ENCODE measurements at regions not wholly inside any gene's neighbourhood (a gene's known extent, or its start where the extent isn't known, plus 50 kb on each side); places are given as distances from the start of the nearest gene placed in this dataset.

DNA sequence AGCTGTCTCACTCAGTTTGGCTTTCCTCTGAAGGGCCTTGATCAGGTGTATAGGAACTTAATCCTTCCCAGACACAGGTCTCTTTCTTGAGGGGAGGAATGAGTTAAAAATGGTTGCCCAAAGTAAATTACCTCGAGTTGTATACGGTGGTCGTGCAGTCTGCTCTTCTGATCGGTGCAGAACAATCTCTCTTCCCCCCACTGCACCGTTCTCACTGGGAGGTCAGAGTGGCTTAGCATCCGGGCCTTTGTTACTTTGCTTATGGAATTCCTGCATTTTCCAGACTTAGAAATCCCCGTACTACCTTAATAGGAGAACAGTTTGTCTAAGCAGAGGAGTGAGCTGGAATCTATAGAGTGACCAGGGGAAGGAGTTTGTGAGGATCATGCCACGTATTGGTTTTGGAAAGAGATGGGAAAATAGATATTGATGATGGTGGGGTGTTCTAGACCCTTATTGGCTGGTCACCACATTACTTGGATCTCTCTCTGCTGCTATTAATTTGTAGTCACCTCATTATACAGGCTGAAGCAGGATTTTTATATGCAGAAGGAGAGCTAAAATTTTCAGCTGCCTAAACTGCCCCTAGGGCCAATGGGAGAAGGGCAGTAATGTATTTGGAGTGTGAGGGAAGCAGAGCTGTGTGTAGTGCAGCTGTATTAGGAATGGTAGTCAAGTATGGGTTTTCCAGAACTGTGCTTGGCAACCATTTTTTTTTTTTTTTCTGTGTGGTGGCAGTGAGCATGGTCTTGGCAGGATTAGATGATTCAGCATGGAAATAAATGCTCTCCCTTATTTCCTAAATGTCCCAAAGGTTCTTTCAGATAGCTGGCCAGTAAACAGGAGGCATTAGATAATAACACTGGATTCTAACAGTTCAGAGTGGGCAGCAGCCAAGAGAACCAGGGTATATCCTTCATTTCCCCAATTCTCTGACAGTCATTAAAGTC lies 81.5 kb downstream of the NDUFS5 start:
- peak; percentile 59 for DNase-seq (ENCODE audit: low read depth)

- DNase-seq (ENCODE audit: low read depth) = no peak
Observed at GRCh38 chr1:39109644-39110043, 83.5 kb downstream of the NDUFS5 start.

GRCh38 chr1:39110325-39110851 lies 84.2 kb downstream of the NDUFS5 start:
- DNase-seq (ENCODE audit: low read depth) = peak; percentile 84

GRCh38 chr1:39110882-39111281 lies 84.7 kb downstream of the NDUFS5 start:
- DNase-seq (ENCODE audit: low read depth) = peak; percentile 54

GRCh38 chr1:39113109-39113743 lies 87.1 kb downstream of the NDUFS5 start:
- DNase-seq (ENCODE audit: low read depth) = no peak

DNA sequence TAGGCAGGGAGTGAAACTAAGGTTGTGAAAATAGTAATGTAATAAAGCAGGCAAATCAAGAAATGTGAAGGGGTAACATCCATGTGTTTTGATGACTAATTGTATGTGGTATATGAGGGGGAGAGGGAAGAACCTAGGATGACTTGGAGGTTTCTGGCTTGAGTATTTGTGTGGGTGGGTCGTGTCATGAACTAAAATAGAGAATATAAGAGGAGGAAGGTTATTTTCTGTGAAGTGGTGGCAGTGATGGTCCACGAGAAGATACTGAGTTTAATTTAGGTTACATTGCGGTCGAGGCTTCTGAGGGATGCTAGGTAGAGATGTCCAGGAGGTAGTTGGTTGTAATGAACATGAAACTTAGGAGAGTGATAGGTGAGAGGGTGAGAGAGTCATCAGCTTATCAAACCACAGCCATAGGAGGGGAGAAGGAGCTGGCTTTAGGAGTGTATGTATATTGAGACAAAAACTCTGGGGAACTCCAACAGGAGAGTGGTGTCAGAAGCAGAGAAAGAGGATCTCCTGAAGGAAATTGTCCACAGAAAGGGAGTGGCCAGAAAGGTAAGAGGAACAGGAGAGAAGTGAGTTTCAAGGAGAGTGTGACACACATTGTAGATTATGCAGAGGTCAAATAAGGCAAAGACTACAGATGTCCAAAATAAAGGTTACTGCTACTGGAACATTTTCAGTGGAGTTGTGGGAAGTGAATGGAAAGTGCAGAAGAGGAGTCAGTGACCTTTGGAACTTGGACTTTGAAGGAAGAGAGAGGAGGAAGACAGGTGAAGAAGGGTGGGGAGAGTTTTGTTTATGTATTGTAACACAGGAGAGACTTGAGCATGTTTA lies 89.0 kb upstream of the MACF1 start:
- peak; percentile 65 for DNase-seq (ENCODE audit: low read depth)

- no peak for DNase-seq (ENCODE audit: low read depth)
Observed at GRCh38 chr1:39116116-39116607, 88.3 kb upstream of the MACF1 start.

GRCh38 chr1:39116860-39117728 lies 87.4 kb upstream of the MACF1 start:
- DNase-seq (ENCODE audit: low read depth) = no peak

DNA sequence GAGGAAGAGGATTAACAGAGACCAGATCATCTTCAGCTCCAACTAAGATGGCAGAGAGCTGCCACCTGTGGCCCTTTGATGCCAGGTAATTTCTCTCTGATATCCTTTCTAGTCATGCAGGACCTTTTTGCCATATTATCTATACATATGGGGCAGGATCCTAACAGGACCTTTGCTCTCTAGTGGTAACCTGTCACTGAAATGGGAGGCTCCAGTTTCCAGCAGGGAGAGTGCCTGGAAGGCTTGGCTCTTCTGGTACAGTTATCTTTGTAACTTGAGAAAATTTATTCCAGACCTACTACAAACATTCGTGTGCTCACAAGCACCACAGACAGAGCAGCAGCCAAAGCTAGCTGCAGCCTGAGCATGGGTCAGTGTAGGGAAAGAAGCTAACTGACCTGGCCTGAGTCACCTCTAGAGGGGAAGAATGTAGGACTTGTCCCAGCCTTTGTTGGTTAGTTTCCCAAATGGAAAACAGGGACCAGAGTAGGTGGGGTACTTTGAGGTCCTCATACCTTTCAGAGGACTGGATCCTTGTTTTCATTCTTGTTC lies 86.5 kb upstream of the MACF1 start:
- DNase-seq (ENCODE audit: low read depth) = no peak

DNA sequence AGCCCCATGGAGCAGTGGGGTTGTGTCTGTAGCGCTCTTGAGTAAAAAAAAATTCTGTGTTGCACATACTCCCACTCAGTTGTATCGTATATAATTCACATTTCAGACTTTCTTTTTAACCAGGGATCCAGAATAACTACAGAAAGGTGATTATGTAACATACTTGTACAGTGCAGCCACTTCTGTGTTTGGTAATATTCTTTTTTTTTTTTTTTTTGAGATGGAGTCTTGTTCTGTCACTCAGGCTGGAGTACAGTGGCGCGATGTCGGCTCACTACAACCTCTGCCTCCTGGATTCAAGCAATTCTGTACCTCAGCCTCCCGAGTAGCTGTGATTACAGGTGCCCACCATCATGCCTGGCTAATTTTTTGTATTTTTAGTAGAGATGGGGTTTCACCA lies 82.4 kb upstream of the MACF1 start:
- DNase-seq (ENCODE audit: low read depth) = no peak

GRCh38 chr1:39124282-39124681 lies 80.2 kb upstream of the MACF1 start:
- no peak for DNase-seq (ENCODE audit: low read depth)

GRCh38 chr1:39127513-39127912 lies 77.0 kb upstream of the MACF1 start:
- peak; percentile 80 for DNase-seq (ENCODE audit: low read depth)

DNA sequence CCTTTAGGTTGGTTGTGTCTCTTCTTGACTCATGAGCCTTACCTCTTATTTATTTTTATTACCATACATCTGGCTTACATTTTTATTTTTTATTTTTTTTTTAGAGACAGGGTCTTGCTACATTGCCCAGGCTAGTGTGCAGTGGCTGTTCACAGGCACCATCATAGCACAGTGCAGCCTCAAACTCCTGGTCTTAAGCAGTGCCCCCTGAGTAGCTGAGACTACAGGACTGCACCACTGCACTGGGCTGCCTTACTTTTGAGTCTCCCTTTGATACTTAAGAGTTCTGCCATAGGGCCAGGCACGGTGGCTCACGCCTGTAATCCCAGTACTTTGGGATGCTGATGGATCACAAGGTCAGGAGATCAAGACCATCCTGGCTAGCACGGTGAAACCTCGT lies 76.4 kb upstream of the MACF1 start:
- no peak for DNase-seq (ENCODE audit: low read depth)

DNA sequence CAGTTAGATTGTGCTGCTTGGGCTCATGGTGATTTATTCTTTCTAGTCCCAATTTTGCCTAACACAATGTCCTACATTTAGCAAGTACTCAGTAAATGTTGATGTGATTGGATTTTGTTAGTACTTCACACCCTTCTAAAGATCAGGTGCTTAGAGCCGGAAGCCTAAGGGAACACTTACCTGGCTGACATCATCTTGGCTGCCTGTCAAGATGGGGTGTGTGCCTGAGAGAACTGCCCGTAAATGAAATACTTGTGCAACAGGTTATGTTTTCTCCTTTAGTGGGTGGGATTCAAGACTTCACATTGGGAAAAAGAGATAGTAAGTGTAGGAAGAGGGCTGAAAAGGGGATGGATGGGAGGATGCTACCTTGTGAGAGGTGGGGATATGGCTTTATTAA lies 75.5 kb upstream of the MACF1 start:
- no peak for DNase-seq (ENCODE audit: low read depth)

DNA sequence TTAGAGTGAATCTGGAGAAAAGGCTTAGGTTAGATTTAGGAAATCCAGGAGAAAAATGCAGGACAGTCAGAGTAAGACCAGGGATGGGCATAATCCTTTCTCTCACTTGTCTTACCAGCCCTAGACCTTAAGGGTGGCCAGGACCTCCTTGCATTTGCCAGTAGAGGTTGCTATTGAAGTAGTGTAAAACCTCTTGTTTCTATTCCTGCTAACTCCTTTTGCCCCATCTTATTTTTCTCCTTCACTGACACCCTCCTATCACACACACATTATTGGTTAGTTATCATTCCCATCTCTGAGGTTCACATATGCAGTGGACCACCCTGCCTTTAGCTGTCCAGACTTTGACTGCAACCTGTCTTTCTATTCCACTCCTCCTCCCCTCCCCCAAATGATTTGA lies 75.0 kb upstream of the MACF1 start:
- peak; percentile 54 for DNase-seq (ENCODE audit: low read depth)

GRCh38 chr1:39130325-39130724 lies 74.2 kb upstream of the MACF1 start:
- peak; percentile 95 for DNase-seq (ENCODE audit: low read depth)

DNA sequence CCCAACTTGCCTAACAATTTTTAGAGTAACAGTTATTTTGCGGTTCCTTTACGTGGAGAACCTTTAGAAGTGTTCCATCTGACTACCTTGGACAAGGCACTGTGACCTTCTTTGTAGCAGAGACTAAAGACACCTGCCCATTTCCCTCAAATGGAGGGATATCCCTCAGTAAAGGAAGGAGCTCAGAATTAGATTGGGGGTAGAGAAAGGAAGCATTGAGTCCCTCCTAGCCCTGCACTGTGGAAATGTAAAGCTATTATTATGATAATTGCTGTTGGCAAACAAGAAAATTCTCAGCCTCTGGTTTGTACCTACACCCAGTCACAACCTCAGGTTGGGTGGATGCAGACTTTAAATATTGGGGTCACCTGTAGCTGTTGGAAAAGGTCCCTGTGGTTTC lies 72.6 kb upstream of the MACF1 start:
- no peak for DNase-seq (ENCODE audit: low read depth)

DNA sequence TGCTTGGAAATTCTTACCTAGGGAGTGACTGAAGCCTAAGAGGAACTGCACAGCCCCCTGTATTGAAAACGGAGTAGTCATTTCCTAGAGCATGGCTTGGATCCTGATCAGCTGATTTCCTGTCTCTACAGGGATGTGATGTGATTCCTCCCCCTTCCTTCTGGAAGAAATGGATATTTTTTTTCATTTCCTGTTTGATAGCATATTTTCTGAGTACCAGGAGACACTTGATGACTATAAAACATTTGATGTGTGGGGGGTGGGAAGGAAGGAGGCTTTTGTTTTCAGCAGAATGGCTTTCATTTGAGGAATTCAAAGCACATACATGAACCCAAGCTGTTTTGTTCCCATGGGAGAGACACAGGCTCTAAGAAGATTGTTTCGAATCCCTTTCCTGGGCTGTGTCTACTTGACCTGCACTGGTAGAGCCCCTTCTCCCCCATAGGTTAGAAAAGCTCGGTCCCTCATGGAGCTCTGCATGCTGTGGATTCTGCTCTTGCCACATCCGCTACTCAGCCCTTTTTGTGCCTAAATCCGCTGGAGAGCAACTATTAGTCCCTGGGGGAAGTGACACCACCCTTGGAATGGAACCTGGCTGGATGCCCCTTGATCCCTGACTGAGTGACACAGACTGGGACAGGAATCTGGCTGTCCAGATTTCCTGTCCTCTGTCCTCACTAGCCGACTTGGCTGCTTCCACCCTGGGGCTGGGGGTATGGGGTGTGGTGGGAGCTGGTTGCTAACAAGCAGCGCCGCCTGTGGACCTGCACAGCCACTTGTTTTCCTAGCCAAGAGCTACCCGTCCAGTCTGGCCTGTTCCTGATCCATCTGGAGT lies 71.8 kb upstream of the MACF1 start:
- DNase-seq (ENCODE audit: low read depth) = peak; percentile 81

DNA sequence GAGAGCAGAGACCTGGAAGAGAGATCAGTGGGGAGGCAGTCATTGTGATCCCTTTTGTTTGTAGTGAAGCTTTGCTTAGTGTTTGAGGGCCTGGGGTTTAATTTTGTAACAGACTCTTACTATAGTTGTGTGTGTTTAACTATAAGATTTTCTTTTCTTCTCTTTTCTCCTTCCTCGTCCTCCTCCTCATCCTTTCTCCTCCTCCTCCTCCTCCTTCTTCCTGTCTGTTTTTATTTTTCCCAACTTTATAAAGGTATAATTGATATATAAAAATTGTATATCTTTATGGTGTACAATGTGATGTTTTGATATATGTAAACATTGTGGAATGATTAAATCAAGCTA lies 71.2 kb upstream of the MACF1 start:
- no peak for DNase-seq (ENCODE audit: low read depth)

All from LHCN-M2 (cell line).